ENCODE measurements at regions not wholly inside any gene's neighbourhood (a gene's known extent, or its start where the extent isn't known, plus 50 kb on each side); places are given as distances from the start of the nearest gene placed in this dataset.

DNA sequence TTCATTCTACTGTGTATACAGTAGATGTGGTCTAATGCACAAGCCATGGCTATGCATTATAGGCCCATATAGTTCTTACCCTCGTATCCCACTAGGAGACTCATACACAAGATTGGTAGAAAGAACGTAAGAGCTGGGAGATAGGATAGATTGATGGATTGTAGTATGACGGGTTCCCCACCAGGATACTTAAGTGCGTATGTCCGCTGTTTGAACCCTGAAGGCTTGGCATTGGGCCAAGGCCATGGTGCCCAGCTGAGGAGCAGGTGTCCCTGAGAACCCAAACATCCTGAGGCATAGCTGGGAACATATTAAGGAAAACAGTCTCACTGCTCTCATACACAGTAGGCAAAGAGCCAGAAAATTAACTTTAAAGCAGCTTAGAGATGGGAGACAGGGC lies 617.5 kb upstream of the KLF12 start:
- no TSS peak for BruUV-seq (replicated peaks)
- ATAC-seq = no peak
- Histone ChIP-seq H3K9ac (ENCODE audit: insufficient read depth, low read depth, low read length) (no peak overlapping the region), H4K20me1 (ENCODE audit: insufficient read depth, low read length) (no peaks in the 10 kb centered on the region), H2AFZ (ENCODE audit: low read length) (no peak overlapping the region), H3K4me3 (replicated peaks in 1 of 3; ENCODE audit: insufficient read depth in 1 of 3, low read depth in 2 of 3, low read length in 3 of 3) (no peak overlapping the region), H3K9me3 (ENCODE audit: low read length) (peaks cover 1% of the 10 kb centered on the region; the same call in 1 of the 2 replicates), H3K27me3 (ENCODE audit: control insufficient read depth in 1 of 2, insufficient read depth in 2 of 2, low read length in 2 of 2) (no peaks in the 10 kb centered on the region; a peak in 1 of 5 replicates), H3K79me2 (ENCODE audit: insufficient read depth, low read length) (no peaks in the 10 kb centered on the region), H3K36me3 (replicated peaks in 1 of 2; ENCODE audit: control insufficient read depth in 1 of 2, insufficient read depth in 2 of 2, low read length in 2 of 2) (no peaks in the 10 kb centered on the region), H3K27ac (ENCODE audit: extremely low read length, insufficient read depth, low read length) (no peak overlapping the region), H3K4me1 (ENCODE audit: insufficient read depth, low read length) (no peaks in the 10 kb centered on the region), H3K4me2 (ENCODE audit: low read depth, low read length) (no peak overlapping the region)
- TF ChIP-seq RFX3 (CRISPR knock-in tag; IDR thresholded peaks at IDR 0.05) (no peak), CENPBD1 (CRISPR knock-in tag; IDR thresholded peaks at IDR 0.05; ENCODE audit: borderline replicate concordance, low read depth) (no peak), PAWR (CRISPR knock-in tag; IDR thresholded peaks at IDR 0.05; ENCODE audit: borderline replicate concordance) (no peak), PRPF4 (IDR thresholded peaks at IDR 0.05; ENCODE audit: low read depth, low read length, poor library complexity, severe bottlenecking) (no peak), ZNF772 (CRISPR knock-in tag; IDR thresholded peaks at IDR 0.05) (no peak), SOX13 (IDR thresholded peaks at IDR 0.05) (no peak), SOX13 (CRISPR knock-in tag; conservative IDR thresholded peaks at IDR 0.05 in 1 of 2, IDR thresholded peaks at IDR 0.05 in 1 of 2) (no peak)
- intact Hi-C loops (cut with micrococcal nuclease; ENCODE audit: unreplicated experiment) (no loop called here), in situ Hi-C loops (cut with HindIII; ENCODE audit: extremely low pct_ligation_motif_present, low pct_unique_long_range_greater_than_20kb) (no loop called here)
- ChIA-PET POLR2A (no interaction called here), CTCF (ENCODE audit: low intra/inter-chr PET ratio, low total read pairs) (no interaction called here)
- FAIRE-seq = no peak
- no peak for DNase-seq (ENCODE audit: low spot score)
- WGBS (ENCODE audit: low lambda C conversion rate) = 24% methylated on average over 5 of the region's 5 CpGs

GRCh38 chr13:74747186-74747955 lies 613.2 kb upstream of the KLF12 start:
- intact Hi-C loops (cut with micrococcal nuclease; ENCODE audit: unreplicated experiment) (no loop called here), in situ Hi-C loops (cut with HindIII; ENCODE audit: extremely low pct_ligation_motif_present, low pct_unique_long_range_greater_than_20kb) (no loop called here)
- no peak overlapping the region for H2AFZ ChIP-seq (ENCODE audit: low read length)
- no peaks in the 10 kb centered on the region for H4K20me1 ChIP-seq (ENCODE audit: insufficient read depth, low read length)
- H3K4me2 ChIP-seq (ENCODE audit: low read depth, low read length) = no peak overlapping the region
- FAIRE-seq = no peak
- H3K27me3 ChIP-seq (ENCODE audit: control insufficient read depth in 1 of 2, insufficient read depth in 2 of 2, low read length in 2 of 2) = no peaks in the 10 kb centered on the region; a peak in 1 of 5 replicates
- H3K9ac ChIP-seq (ENCODE audit: insufficient read depth, low read depth, low read length) = no peak overlapping the region
- DNase-seq (ENCODE audit: low spot score) = no peak
- no peaks in the 10 kb centered on the region for H3K79me2 ChIP-seq (ENCODE audit: insufficient read depth, low read length)
- ATAC-seq = no peak
- H3K36me3 ChIP-seq (replicated peaks in 1 of 2; ENCODE audit: control insufficient read depth in 1 of 2, insufficient read depth in 2 of 2, low read length in 2 of 2) = no peaks in the 10 kb centered on the region
- WGBS (ENCODE audit: low lambda C conversion rate) = 3% methylated on average over 5 of the region's 6 CpGs
- H3K4me1 ChIP-seq (ENCODE audit: insufficient read depth, low read length) = no peaks in the 10 kb centered on the region
- no peak overlapping the region for H3K27ac ChIP-seq (ENCODE audit: extremely low read length, insufficient read depth, low read length)
- CTCF ChIA-PET (ENCODE audit: low intra/inter-chr PET ratio, low total read pairs) = no interaction called here
- H3K4me3 ChIP-seq (replicated peaks in 1 of 3; ENCODE audit: insufficient read depth in 1 of 3, low read depth in 2 of 3, low read length in 3 of 3) = no peak overlapping the region
- no peaks in the 10 kb centered on the region for H3K9me3 ChIP-seq (ENCODE audit: low read length)
- POLR2A ChIA-PET = no interaction called here
- BruUV-seq (replicated peaks) = no TSS peak
- TF ChIP-seq ZNF260 (CRISPR knock-in tag; IDR thresholded peaks at IDR 0.05; ENCODE audit: borderline replicate concordance, low read depth) = no peak
- TF ChIP-seq SIX4 (CRISPR knock-in tag; IDR thresholded peaks at IDR 0.05) = no peak
- no peak for TF ChIP-seq MTF1 (CRISPR knock-in tag; IDR thresholded peaks at IDR 0.05)
- no peak for TF ChIP-seq FOXK2 (IDR thresholded peaks at IDR 0.05)
- TF ChIP-seq CHCHD3 (CRISPR knock-in tag; IDR thresholded peaks at IDR 0.05) = no peak
- TF ChIP-seq ZNF589 (CRISPR knock-in tag; conservative IDR thresholded peaks at IDR 0.05) = no peak
- no peak for TF ChIP-seq STAT6 (CRISPR knock-in tag; IDR thresholded peaks at IDR 0.05; ENCODE audit: borderline replicate concordance)
- no peak for TF ChIP-seq ZNF543 (CRISPR knock-in tag; IDR thresholded peaks at IDR 0.05)
